Panc1 (cell line): ENCODE measurements at regions not wholly inside any gene's neighbourhood (a gene's known extent, or its start where the extent isn't known, plus 50 kb on each side); places are given as distances from the start of the nearest gene placed in this dataset.

Experiments
- CTCF ChIP-seq: fragments of 450-650 bp; IDR thresholded peaks from 2 replicates; pipeline ENCODE4 v1.5.1; 2017; ENCODE audit warnings: mild to moderate bottlenecking
- POLR2AphosphoS5 ChIP-seq: IDR thresholded peaks from 2 replicates; pipeline ENCODE4 v1.6.1; 2012; ENCODE audit warnings: mild to moderate bottlenecking, low read depth, low read length, moderate library complexity
- TF ChIP-seq, protein P1 (sequence below), 2 experiments: IDR thresholded peaks; 2 replicates each; pipeline ENCODE4 v1.6.1; 2011 to 2012; ENCODE audit warnings: low read depth in 2 of 2, control low read depth in 1 of 2, low read length in 1 of 2, mild to moderate bottlenecking in 1 of 2, moderate library complexity in 1 of 2; ENCODE audit not compliant: insufficient read depth in 1 of 2

GRCh38 chr3:14295037-14295436 lies 107.4 kb upstream of the SLC6A6 start:
- TF ChIP-seq, protein P1, sequence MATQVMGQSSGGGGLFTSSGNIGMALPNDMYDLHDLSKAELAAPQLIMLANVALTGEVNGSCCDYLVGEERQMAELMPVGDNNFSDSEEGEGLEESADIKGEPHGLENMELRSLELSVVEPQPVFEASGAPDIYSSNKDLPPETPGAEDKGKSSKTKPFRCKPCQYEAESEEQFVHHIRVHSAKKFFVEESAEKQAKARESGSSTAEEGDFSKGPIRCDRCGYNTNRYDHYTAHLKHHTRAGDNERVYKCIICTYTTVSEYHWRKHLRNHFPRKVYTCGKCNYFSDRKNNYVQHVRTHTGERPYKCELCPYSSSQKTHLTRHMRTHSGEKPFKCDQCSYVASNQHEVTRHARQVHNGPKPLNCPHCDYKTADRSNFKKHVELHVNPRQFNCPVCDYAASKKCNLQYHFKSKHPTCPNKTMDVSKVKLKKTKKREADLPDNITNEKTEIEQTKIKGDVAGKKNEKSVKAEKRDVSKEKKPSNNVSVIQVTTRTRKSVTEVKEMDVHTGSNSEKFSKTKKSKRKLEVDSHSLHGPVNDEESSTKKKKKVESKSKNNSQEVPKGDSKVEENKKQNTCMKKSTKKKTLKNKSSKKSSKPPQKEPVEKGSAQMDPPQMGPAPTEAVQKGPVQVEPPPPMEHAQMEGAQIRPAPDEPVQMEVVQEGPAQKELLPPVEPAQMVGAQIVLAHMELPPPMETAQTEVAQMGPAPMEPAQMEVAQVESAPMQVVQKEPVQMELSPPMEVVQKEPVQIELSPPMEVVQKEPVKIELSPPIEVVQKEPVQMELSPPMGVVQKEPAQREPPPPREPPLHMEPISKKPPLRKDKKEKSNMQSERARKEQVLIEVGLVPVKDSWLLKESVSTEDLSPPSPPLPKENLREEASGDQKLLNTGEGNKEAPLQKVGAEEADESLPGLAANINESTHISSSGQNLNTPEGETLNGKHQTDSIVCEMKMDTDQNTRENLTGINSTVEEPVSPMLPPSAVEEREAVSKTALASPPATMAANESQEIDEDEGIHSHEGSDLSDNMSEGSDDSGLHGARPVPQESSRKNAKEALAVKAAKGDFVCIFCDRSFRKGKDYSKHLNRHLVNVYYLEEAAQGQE (IDR thresholded peaks at IDR 0.05; ENCODE audit: insufficient read depth in 1 of 2, low read depth in 2 of 2, low read length in 1 of 2): no peak
- TF ChIP-seq CTCF (no peak), POLR2AphosphoS5 (no peak)
